ENCODE measurements at regions not wholly inside any gene's neighbourhood (a gene's known extent, or its start where the extent isn't known, plus 50 kb on each side); places are given as distances from the start of the nearest gene placed in this dataset.
"Not testable (repeated sequence)": the region's sequence is repeated elsewhere in the genome, so short reads cannot be mapped to it uniquely, and the experiment has no call there.

- DNase-seq (ENCODE audit: low read depth); H3K4me3 ChIP-seq (ENCODE audit: low read length): not testable (repeated sequence)
Observed at GRCh38 chr2:94576486-94576885, 294.7 kb upstream of the TEKT4 start.

GRCh38 chr2:94577160-94577559, 294.1 kb upstream of the TEKT4 start:
- DNase-seq (ENCODE audit: low read depth); H3K4me3 ChIP-seq (ENCODE audit: low read length): not testable (repeated sequence)

DNA sequence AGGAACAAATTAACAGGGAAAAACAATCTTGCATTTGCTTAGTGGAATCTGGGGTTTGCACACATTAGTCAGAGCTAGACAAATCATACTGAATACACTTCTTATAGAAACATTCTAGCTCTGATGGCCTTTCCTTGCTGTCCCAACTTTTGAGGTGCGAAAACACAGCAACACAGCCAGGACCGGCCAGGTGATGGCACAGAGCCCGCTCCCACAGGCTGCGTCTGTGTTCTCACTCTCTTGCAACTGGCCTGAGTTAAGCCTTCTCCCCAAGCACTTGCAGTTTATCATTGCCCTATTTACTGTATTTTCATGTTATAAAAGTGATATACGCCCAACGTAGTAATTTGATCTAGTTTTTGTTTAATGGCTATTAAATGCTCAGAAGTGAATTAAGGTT, 292.0 kb upstream of the TEKT4 start:
- not testable (repeated sequence) for H3K4me3 ChIP-seq (ENCODE audit: low read length); DNase-seq (ENCODE audit: low read depth)

GRCh38 chr2:94583081-94583723, 288.0 kb upstream of the TEKT4 start:
- DNase-seq (ENCODE audit: low read depth); H3K4me3 ChIP-seq (ENCODE audit: low read length): not testable (repeated sequence)

DNA sequence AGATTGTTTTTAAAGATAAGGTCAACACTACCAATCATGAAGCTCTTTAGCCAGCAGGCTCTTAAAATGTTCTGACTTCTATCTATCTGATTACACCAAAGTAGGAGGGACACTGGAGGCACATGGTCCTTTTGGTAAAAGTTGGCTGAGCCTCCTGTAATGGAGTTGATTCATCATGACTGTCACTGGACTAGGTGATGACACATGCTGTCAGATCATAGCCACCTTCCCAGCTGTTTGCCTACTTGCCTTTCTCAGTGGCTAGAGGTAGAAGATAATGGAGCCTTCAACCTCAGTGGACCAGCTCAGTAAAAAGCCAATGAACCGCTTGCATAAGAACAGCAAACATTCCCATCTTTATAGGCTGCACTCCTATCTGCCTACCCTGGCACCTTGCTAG, 286.7 kb upstream of the TEKT4 start:
- not testable (repeated sequence) for H3K4me3 ChIP-seq (ENCODE audit: low read length); DNase-seq (ENCODE audit: low read depth)

DNA sequence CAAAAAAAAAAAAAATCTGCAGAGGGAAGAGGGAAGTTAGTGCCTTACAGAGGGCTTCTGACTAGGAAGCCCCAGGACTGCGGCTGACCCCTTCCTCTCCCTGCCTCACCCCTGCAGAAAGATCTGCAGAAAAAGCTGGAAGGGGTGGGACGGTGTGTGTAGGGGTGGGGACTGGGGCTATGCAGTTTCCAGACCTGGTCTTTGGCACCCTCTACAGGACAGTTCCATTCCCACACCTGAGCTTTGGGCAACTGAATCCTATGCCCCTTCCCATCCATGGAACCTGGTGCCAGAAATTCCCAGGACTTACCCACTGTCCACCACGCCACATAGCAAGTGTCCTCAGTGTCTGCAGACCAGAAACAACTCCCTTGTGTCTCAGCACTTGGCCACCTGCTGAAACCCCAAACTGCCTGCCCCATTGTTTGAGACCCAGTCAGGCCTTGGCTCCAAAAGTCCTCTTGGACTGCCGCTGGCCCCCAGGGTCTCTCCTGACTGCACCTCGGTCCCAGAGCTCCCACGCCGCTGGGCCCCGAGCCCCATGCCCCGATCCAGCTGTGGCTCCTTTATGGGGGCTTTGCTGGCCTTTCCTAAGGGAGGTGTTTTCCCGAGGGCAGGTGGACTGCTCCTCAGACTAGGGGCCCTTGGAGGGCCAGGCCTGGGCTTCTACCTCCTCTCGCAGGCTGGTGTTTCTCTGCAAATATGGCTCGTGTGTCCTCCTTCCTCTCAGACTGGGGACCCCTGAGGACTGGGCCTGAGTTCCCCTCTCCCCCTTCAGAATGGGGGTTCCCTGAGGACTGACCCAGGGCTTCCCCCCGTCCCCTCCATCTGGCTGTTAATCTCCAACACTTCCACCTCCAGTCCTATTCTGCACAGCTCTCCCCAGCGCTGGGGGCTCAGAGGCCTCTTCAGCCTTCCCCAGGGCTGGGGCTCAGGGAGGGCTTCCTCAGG, 284.9 kb upstream of the TEKT4 start:
- not testable (repeated sequence) for DNase-seq (ENCODE audit: low read depth); H3K4me3 ChIP-seq (ENCODE audit: low read length)
- TF ChIP-seq, protein P1, sequence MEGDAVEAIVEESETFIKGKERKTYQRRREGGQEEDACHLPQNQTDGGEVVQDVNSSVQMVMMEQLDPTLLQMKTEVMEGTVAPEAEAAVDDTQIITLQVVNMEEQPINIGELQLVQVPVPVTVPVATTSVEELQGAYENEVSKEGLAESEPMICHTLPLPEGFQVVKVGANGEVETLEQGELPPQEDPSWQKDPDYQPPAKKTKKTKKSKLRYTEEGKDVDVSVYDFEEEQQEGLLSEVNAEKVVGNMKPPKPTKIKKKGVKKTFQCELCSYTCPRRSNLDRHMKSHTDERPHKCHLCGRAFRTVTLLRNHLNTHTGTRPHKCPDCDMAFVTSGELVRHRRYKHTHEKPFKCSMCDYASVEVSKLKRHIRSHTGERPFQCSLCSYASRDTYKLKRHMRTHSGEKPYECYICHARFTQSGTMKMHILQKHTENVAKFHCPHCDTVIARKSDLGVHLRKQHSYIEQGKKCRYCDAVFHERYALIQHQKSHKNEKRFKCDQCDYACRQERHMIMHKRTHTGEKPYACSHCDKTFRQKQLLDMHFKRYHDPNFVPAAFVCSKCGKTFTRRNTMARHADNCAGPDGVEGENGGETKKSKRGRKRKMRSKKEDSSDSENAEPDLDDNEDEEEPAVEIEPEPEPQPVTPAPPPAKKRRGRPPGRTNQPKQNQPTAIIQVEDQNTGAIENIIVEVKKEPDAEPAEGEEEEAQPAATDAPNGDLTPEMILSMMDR (IDR thresholded peaks at IDR 0.05; ENCODE audit: insufficient read depth, low read depth, low read length, missing control alignments): peak; percentile 4

DNA sequence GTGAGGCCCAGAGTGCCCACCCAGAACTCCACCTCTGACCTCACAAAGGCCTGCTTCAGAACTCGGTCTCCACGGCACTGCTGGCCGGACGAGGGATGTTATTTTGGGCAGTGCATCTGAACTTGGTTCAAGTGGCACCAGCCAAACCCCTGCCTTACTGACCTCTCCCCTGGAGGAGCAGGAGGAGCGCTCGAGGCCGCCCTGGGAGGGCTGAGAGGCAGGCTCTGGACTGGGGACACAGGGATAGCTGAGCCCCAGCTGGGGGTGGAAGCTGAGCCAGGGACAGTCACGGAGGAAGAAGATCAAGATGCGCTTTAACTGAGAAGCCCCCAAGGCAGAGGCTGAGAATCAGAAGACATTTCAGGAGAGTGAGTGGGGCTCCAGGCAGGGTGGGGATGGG, 284.2 kb upstream of the TEKT4 start:
- H3K4me3 ChIP-seq (ENCODE audit: low read length); DNase-seq (ENCODE audit: low read depth): not testable (repeated sequence)

DNA sequence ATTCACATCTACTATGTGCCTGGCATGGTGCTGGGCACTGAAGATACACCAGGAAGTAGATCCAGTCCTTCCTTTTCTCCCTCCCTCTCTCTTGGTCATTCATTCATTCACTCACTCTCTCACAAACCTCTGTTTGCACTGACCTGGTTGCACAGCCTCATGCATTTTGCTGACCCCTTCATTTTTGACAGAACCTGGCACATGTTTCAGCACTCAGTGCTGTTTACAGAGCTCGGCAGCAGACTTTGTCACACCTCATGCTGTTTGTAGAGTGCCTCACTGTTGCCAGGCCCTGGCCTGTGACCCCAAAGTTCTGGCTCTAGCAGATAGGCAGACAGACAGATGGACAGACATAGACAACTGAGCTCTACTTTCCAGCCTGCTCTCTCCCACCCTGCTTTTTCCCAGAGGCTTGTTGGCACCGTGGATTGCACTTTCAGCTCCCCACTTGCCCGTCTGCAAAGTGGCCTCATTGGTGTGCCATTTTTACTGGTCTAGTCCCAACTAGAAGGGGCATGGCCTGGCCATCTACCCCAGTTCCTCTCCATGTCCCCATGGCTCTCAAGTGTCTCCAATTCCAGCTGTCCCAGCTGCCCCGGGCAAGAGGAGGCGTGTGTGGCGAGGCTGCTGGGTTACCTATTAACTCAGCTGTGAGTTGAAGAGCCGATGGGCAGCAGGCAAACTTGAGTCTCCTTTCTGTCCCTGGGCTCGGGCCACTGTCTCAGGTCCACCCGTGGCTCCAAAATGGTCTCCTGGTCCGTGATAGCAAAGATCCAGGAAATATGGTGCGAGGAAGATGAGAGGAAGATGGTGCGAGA, 277.0 kb upstream of the TEKT4 start:
- H3K4me3 ChIP-seq (ENCODE audit: low read length); DNase-seq (ENCODE audit: low read depth): not testable (repeated sequence)

- DNase-seq (ENCODE audit: low read depth); H3K4me3 ChIP-seq (ENCODE audit: low read length): not testable (repeated sequence)
Observed at GRCh38 chr2:94595956-94596355, 275.3 kb upstream of the TEKT4 start.

DNA sequence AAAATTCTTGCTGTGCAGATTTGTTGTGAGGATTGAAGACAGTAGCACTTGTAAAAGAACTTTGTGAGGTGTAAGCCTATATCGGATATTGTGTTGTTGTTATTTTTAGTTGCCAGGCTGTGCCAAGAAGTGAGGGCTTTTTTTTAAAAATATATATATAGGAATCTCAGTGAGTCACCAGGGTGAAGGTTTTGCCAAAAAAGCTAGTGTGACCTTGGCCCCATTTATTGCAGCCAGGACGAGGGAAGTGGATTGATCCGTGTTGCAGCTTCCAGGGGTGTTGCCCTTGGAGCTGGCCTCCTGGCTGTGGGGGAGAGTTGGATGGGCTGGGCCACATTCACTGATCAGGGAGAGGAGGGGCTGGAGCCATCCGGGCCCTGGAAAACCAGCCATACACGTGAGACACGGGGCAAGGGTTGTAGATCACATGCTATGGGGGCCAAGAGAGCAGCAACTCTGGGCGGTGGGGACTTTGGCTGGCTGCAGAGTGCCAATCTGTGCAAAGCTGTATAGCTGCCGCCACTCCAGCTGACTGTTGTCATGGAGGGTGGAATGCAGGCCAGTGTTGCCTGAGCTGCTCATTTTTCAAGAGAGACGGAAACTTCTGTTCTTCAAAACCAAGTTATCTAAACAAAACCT, 273.0 kb upstream of the TEKT4 start:
- H3K4me3 ChIP-seq (ENCODE audit: low read length); DNase-seq (ENCODE audit: low read depth): not testable (repeated sequence)

DNA sequence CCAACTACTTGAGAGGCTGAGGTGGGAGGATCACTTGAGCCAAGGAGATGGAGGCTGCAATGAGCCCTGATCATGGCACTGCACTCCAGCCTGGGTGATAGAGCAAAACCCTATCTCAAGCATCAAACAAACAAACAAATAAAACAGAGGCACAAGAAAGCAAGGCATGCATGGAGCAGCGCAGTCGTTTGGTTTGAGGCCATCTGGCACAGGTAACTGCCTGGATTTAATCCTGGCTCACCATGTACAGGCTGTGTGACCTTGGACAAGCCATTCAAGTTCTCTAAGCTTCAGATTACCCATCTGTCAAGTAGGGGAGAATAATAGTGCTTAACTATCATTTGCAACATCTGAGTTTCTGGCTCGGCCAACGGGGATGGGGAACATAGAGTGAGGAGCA, 270.3 kb upstream of the TEKT4 start:
- not testable (repeated sequence) for H3K4me3 ChIP-seq (ENCODE audit: low read length); DNase-seq (ENCODE audit: low read depth)

DNA sequence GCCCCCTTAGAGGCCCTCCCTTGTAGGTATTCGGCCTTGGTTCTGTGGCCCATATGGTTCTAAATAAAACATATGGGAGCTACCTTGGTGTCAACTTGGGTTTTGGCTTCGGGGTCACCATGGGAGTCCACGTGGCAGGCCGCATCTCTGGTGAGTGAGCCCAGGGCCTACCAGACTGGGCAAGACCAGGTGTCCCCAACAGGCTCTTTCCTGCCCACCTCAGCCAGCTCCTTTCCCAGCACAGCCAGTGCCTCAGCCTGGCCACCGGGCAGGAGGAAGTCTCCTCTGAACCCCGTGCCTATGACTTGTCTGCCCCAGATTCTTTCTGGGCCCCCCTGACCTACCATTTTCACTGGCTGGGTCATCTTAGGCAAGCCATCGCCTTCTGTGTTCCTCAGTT, 268.8 kb upstream of the TEKT4 start:
- no peak for DNase-seq (ENCODE audit: low read depth)
- no peak overlapping the region for H3K4me3 ChIP-seq (ENCODE audit: low read length)
- TF ChIP-seq, protein P1 (IDR thresholded peaks at IDR 0.05; ENCODE audit: insufficient read depth, low read depth, low read length, missing control alignments): no peak

Measured in epithelial cell of esophagus (primary cell).